RCC 7860 (cell line): ENCODE measurements at regions not wholly inside any gene's neighbourhood (a gene's known extent, or its start where the extent isn't known, plus 50 kb on each side); places are given as distances from the start of the nearest gene placed in this dataset.
"Not testable (repeated sequence)": the region's sequence is repeated elsewhere in the genome, so short reads cannot be mapped to it uniquely, and the experiment has no call there.

Experiments
- DNase-seq: peaks from one replicate; pipeline ENCODE4 v3.0.0-alpha.2; 2015; ENCODE audit warnings: low spot score
- FAIRE-seq: peaks from 2 replicates; lab custom pipeline; 2012; peaks lifted over from hg19 to GRCh38; lab: Jason Lieb, UNC

GRCh38 chr14:82011460-82011859, 477.8 kb upstream of the SEL1L start:
- no peak for DNase-seq
- no peak for FAIRE-seq

GRCh38 chr14:82029038-82029437, 495.4 kb upstream of the SEL1L start:
- no peak for DNase-seq
- no peak for FAIRE-seq

- DNase-seq (no peak), FAIRE-seq (no peak)
Measured at GRCh38 chr14:82035397-82035796, 501.7 kb upstream of the SEL1L start.

GRCh38 chr14:82038066-82038465, 504.4 kb upstream of the SEL1L start:
- not testable (repeated sequence) for FAIRE-seq, DNase-seq

GRCh38 chr14:82045339-82045738, 511.7 kb upstream of the SEL1L start:
- DNase-seq = no peak
- FAIRE-seq = no peak

- FAIRE-seq (no peak), DNase-seq (no peak)
Measured at GRCh38 chr14:82046512-82047226, 513.0 kb upstream of the SEL1L start.

GRCh38 chr14:82047777-82048470, 514.3 kb upstream of the SEL1L start:
- FAIRE-seq (no peak), DNase-seq (no peak)

GRCh38 chr14:82052778-82053177, 519.1 kb upstream of the SEL1L start:
- FAIRE-seq (no peak), DNase-seq (no peak)

- FAIRE-seq (no peak), DNase-seq (no peak)
Measured at GRCh38 chr14:82055515-82056115, 522.0 kb upstream of the SEL1L start.

- FAIRE-seq = no peak
- DNase-seq = no peak
Measured at GRCh38 chr14:82060219-82060618, 526.6 kb upstream of the SEL1L start.

GRCh38 chr14:82067221-82067875, 533.7 kb upstream of the SEL1L start:
- no peak for FAIRE-seq
- DNase-seq = no peak

- FAIRE-seq (no peak), DNase-seq (no peak)
Measured at GRCh38 chr14:82070040-82070439, 536.4 kb upstream of the SEL1L start.

GRCh38 chr14:82070753-82071152, 537.1 kb upstream of the SEL1L start:
- FAIRE-seq (no peak), DNase-seq (no peak)

GRCh38 chr14:82073547-82073946, 539.9 kb upstream of the SEL1L start:
- DNase-seq (no peak), FAIRE-seq (no peak)

- FAIRE-seq = no peak
- DNase-seq = no peak
Measured at GRCh38 chr14:82075566-82075965, 541.9 kb upstream of the SEL1L start.

GRCh38 chr14:82079553-82079952, 545.9 kb upstream of the SEL1L start:
- FAIRE-seq (no peak), DNase-seq (no peak)

GRCh38 chr14:82080370-82080769, 546.7 kb upstream of the SEL1L start:
- DNase-seq = no peak
- no peak for FAIRE-seq

GRCh38 chr14:82084813-82085212, 551.2 kb upstream of the SEL1L start:
- no peak for FAIRE-seq

GRCh38 chr14:82091097-82091496, 557.4 kb upstream of the SEL1L start:
- no peak for FAIRE-seq
- no peak for DNase-seq

More at GRCh38 chr14:82084813-82085212, 551.2 kb upstream of the SEL1L start:
- DNase-seq = no peak

GRCh38 chr14:82094829-82095345, 561.2 kb upstream of the SEL1L start:
- FAIRE-seq (no peak), DNase-seq (no peak)

- no peak for FAIRE-seq
- DNase-seq = no peak
Measured at GRCh38 chr14:82104013-82104412, 570.4 kb upstream of the SEL1L start.
